ENCODE measurements at regions not wholly inside any gene's neighbourhood (a gene's known extent, or its start where the extent isn't known, plus 50 kb on each side); places are given as distances from the start of the nearest gene placed in this dataset.

- H3K36me3 ChIP-seq = no peaks in the 10 kb centered on the region
- no peaks in the 10 kb centered on the region for H3K4me1 ChIP-seq
- intact Hi-C loops (cut with DNase I; ENCODE audit: low total_unique reads) = no loop called here
- H3K4me3 ChIP-seq = no peak overlapping the region
- no peak overlapping the region for H3K27ac ChIP-seq
- TF ChIP-seq POLR2A (IDR thresholded peaks at IDR 0.05) = no peak
- no peak for TF ChIP-seq CTCF (IDR thresholded peaks at IDR 0.05)
- no peak for TF ChIP-seq POLR2AphosphoS5 (IDR thresholded peaks at IDR 0.05)
- no peak for DNase-seq (ENCODE audit: low spot score in 2 of 2)
- no peaks in the 10 kb centered on the region for H3K27me3 ChIP-seq
- no peaks in the 10 kb centered on the region for H3K9me3 ChIP-seq
Measured at GRCh38 chr2:195300631-195301030, 356.4 kb upstream of the SLC39A10 start.

- Histone ChIP-seq H3K9me3 (peaks cover 0 to 5% of the 10 kb centered on the region in 2 donors), H3K36me3 (no peaks in the 10 kb centered on the region), H3K4me1 (no peaks in the 10 kb centered on the region), H3K27me3 (no peaks in the 10 kb centered on the region), H3K27ac (no peak overlapping the region), H3K4me3 (no peak overlapping the region)
- TF ChIP-seq POLR2AphosphoS5 (IDR thresholded peaks at IDR 0.05) (no peak), POLR2A (IDR thresholded peaks at IDR 0.05) (no peak), CTCF (IDR thresholded peaks at IDR 0.05) (no peak)
- no peak for DNase-seq (ENCODE audit: low spot score in 2 of 2)
- intact Hi-C loops (cut with DNase I; ENCODE audit: low total_unique reads) = no loop called here
Measured at GRCh38 chr2:195299600-195299999, 357.4 kb upstream of the SLC39A10 start.

GRCh38 chr2:195296490-195296889 lies 360.5 kb upstream of the SLC39A10 start:
- no peak for TF ChIP-seq POLR2AphosphoS5 (IDR thresholded peaks at IDR 0.05)
- no peak for TF ChIP-seq CTCF (IDR thresholded peaks at IDR 0.05)
- no peak for TF ChIP-seq POLR2A (IDR thresholded peaks at IDR 0.05)
- DNase-seq (ENCODE audit: low spot score in 2 of 2) = no peak
- no peaks in the 10 kb centered on the region for H3K36me3 ChIP-seq
- peaks cover 0 to 13% of the 10 kb centered on the region in 2 donors for H3K9me3 ChIP-seq
- H3K4me3 ChIP-seq = no peak overlapping the region
- H3K27me3 ChIP-seq = no peaks in the 10 kb centered on the region
- no peak overlapping the region for H3K27ac ChIP-seq
- intact Hi-C loops (cut with DNase I; ENCODE audit: low total_unique reads) = no loop called here
- no peaks in the 10 kb centered on the region for H3K4me1 ChIP-seq

GRCh38 chr2:195289081-195289480 lies 367.9 kb upstream of the SLC39A10 start:
- DNase-seq (ENCODE audit: low spot score in 2 of 2) = no peak
- no peaks in the 10 kb centered on the region for H3K36me3 ChIP-seq
- H3K4me1 ChIP-seq = no peaks in the 10 kb centered on the region
- H3K27me3 ChIP-seq = no peaks in the 10 kb centered on the region
- intact Hi-C loops (cut with DNase I; ENCODE audit: low total_unique reads) = no loop called here
- TF ChIP-seq POLR2A (IDR thresholded peaks at IDR 0.05) (no peak), POLR2AphosphoS5 (IDR thresholded peaks at IDR 0.05) (no peak), CTCF (IDR thresholded peaks at IDR 0.05) (no peak)
- H3K9me3 ChIP-seq = peaks cover 0 to 2% of the 10 kb centered on the region in 2 donors
- no peak overlapping the region for H3K4me3 ChIP-seq
- no peak overlapping the region for H3K27ac ChIP-seq

- H3K27ac ChIP-seq = no peak overlapping the region
- intact Hi-C loops (cut with DNase I; ENCODE audit: low total_unique reads) = no loop called here
- no peaks in the 10 kb centered on the region for H3K27me3 ChIP-seq
- TF ChIP-seq POLR2AphosphoS5 (IDR thresholded peaks at IDR 0.05) (no peak), CTCF (IDR thresholded peaks at IDR 0.05) (no peak), POLR2A (IDR thresholded peaks at IDR 0.05) (no peak)
- no peaks in the 10 kb centered on the region for H3K36me3 ChIP-seq
- DNase-seq (ENCODE audit: low spot score in 2 of 2) = no peak
- H3K4me1 ChIP-seq = no peaks in the 10 kb centered on the region
- H3K4me3 ChIP-seq = no peak overlapping the region
- H3K9me3 ChIP-seq = no peaks in the 10 kb centered on the region
Measured at GRCh38 chr2:195279840-195280427, 377.1 kb upstream of the SLC39A10 start.

All from breast epithelium (tissue), 4 donors.